HG02623 (cell line): ENCODE measurements at regions not wholly inside any gene's neighbourhood (a gene's known extent, or its start where the extent isn't known, plus 50 kb on each side); places are given as distances from the start of the nearest gene placed in this dataset.

Experiments used
- ATAC-seq: cut with Tn5 transposase; IDR thresholded peaks from one replicate; pipeline ENCODE4 v1.9.1; 2021; ENCODE audit warnings: moderate library complexity; ENCODE audit not compliant: unreplicated experiment

DNA sequence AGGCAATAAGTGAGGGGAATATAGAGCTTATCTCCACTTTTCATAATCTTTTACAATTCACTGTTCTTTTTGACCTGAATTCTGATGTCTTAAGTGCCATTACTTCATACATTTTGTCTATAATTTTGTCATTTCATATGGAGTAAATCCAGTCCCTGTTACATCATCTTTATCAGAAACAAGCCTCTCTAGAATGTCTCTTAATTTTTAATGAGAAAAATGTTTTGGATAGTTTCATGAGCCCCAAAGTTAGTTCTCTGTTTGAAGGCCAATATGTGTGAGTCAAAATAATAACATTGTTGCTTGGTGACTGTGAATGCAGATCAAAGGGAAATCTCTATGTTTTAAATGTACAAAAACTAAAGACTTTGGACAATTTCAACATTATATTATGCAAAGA, 329.6 kb upstream of the ARRDC3 start:
- no peak for ATAC-seq

DNA sequence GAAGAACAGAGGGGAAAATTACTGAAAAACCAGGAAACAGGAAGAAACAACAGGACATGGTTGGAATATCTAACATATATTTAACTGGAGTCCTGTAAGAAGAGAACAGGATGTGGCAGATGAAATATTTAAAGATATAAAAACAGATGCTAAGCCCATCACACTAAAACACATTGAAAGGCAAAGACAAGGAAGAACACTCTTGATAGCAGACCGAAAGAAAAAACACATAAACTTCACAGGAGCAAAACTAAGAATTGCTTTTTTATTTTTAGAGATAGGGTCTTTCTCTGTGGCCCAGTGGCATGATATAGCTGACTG, 324.4 kb upstream of the ARRDC3 start:
- no peak for ATAC-seq

DNA sequence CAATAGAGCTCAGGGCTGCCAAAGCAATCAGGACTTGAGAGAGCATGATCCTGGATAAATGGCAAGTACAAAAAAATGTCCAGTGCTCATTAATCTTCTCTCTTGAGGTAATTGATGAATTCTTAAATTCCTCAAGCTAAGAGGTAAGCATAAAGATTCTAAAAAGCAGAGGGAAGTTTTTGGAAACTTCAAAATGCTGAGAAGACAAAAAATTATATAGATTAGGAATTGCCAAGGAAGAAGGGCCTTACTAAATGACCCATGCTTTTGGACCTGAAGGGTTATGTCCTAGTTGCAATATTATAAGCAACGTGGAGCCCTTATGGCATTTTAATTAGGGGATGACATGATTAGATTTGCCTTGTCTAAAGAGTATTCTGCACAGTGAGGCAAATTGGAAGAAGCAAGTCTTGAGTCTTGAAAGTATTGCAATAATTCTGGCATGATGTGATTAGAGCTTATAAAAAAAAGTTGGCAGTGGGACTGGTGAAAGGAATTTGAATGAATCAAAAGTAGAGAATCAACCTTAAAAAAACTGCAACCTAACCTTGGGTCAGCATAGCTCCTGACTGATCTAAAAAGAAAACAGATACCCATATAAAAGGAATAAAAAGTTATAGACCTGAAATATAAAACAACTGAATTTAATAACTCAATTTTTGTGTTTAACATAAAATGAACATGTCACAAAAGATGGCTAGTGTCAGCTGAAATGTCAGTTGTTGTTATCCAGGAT, 323.8 kb upstream of the ARRDC3 start:
- ATAC-seq: no peak

DNA sequence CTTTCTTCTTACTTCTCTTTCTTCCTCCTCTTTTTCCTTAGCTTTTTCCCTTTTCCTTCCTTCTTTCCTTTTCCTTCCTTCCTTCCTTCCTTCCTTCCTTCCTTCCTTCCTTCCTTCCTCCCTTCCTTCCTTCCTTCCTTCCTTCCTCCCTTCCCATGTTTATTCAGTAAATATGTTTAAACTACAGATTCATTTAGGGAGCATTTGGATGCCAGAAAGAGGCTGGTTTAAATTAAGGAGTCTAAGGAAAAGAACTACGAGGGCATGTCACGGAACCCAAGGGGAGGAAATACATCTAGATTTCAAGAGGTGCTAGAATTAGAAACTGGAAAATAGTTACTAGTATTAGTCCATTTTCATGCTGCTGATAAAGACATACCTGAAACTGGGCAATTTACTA, 320.0 kb upstream of the ARRDC3 start:
- ATAC-seq: no peak

DNA sequence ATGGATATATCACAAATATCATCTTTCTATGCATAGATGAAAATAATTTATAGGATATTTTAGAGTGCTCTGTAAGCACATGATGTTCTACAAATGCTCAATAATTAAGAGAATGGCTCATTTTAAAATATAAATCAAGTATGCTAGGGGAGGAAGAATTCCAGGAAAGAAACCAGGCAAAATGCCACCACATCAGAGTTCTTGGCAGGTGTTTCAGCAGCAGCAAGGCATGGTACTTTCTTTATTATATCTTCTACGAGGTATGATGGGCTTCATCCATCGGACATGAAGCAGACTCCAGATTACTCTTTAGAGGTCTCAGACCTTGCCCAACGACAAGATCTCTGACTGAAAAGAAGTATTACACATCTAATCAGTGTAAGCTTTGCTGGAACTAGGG, 316.3 kb upstream of the ARRDC3 start:
- no peak for ATAC-seq

DNA sequence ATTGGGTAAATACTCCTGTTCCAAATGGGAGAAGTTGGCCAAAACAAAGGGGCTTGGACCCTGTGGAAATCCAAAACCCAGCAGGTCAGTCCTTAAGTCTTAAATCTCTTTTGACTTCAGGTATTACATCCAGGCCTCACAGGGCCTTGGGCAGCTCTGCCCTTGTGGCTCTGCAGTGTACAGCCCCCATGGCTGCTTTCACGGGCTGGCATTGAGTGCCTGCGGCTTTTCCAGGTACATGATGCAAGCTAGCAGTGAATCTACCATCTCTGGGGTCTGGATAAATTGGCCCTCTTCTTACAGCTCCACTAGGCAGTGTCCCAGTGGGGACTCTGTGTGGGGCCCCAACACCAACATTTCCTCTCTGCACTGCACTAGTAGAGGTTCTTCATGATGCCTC, 308.5 kb upstream of the ARRDC3 start:
- ATAC-seq: no peak

DNA sequence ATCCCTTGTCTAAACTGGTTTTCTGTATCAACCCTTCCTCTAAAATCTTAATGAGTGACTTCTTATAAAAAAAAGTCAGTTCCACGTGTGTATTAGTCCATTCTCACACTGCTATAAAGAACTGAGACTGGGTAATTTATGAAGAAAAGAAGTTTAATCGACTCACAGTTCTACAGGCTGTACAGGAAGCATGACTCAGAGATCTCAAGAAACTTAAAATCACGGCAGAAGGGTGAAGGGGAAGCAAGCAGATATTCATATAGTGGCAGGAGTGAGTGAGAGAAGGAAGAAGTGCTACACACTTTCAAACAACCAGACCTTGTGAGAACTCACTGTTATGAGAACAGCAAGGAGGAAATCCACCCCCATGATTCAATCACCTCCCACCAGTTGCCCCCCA, 307.8 kb upstream of the ARRDC3 start:
- ATAC-seq: no peak

DNA sequence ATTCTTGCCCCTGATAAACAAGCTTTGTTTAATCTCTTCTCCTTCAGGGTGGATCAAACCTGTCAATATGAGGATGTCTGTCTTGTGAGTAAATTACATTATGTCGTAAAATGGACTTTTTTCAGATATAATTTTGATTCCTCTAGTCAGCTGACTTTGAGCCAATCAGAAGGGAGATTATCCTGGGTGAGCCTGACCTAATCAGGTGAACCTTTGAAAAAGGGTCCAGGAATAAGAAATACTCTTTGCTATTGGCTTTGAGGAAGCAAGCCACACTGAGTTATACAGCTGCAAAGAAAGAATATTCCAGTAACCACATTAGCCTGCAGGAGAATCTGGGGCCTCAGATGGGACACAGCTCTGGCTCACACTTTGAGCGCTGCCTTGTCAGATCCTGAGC, 304.3 kb upstream of the ARRDC3 start:
- ATAC-seq: no peak

DNA sequence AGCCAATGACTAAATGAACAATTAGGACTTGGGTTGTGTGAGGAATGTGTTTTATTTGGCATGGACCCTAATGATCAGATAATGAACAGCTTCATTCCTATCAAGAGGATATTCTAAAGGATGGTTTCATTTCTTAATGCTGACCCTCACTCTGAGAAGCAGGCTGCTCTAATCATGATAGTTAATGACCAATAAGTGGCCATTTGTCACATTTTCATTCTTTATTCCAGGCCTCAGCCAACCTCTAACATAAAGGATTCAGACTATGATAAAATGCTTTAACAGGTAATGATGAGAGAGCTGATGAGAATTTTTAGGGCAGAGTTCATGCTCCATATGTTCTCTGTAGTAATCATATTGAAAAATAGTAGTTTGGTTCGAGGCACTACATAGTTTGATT, 301.5 kb upstream of the ARRDC3 start:
- no peak for ATAC-seq

DNA sequence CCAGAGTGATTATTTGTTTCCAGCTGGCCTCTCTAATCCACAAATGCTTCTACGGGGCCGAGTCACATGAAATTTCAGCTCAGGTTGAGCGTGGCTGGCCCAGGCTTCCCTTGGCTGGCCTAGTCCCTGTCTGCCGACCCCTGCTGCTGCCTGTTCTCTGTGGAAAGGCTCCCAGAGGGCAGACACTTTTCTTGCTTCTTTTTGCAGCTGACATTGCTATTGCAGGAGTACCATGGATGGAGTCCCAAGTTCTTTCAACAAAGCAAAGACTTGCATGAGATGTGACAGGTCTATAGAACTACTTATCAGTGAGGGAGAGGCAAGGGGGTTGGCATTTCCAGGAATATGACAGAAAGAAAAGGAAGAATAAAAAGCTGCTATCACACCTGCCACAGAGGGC, 287.4 kb upstream of the ARRDC3 start:
- no peak for ATAC-seq

DNA sequence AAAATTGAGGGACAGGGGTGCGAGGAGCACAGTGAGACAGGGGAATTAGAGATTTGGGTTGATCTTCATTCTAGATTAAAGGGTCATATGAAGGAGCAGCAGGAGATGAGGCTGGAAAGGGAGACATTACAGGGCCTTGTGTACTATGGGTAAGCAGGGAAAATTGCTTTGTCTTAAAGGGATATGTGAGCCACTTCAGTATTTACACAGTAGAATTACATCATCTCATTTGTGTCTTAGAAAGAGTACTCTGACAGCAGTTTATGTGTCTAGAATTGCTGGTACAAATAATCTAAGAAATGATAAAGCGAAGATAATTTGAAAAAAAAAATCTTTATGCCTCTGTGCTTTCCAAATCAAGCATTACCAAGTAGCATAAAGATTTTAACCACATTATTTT, 287.0 kb upstream of the ARRDC3 start:
- no peak for ATAC-seq

DNA sequence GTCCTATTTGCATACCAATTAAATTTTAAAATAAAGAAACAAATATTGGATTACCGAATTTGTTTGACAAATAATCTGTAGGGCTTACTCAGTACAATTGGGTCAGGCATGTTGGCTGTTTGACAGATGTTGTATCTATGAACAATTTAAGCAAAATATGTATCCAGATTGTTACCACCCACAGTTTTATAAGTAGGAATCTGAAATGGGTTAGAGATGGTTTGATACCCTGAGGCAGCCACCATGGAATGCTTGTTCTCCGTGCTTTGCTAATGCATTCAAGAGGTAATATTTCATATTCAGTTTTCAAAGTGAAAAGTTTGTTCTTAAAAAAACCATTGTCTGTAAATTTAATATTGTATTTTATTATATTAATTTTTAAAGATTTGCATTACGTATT, 285.1 kb upstream of the ARRDC3 start:
- no peak for ATAC-seq

DNA sequence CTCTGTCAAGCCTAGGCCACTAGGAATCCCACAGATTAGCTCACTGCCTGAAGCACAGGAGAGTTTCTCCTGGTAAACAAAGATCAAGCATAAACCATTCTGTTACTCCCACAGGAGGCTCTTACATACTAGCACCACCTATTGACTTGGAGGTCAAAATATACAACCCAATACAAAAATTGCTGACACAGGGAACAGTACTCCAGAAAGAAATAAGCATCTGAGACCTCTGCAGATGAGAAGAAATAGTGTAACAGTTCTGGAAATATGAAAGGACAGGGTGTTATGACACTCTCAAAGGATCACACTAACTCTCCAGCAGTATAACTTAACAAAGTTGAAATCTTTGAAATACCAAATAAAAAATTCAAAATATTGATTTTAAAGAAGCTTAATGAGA, 269.6 kb upstream of the ARRDC3 start:
- ATAC-seq: no peak

DNA sequence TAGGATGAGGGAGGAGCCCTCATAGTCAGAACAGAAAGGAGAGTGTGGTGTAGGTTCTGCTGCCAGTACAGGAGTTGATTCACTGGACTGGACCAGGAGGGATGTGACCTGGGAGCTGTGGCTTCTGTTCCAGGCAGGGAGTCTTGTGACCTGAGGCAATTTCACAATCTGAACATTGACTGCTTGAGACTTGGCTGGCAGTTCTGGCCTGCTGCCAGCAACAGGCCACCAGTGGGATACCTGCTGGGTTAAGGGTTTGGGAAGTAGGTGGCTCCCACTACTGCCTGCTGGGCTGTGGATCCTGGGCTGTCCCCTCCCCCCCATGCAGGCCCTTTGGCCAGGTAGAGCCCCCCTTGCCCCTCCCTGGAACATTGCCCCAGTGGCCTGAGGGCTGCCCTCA, 268.6 kb upstream of the ARRDC3 start:
- no peak for ATAC-seq

DNA sequence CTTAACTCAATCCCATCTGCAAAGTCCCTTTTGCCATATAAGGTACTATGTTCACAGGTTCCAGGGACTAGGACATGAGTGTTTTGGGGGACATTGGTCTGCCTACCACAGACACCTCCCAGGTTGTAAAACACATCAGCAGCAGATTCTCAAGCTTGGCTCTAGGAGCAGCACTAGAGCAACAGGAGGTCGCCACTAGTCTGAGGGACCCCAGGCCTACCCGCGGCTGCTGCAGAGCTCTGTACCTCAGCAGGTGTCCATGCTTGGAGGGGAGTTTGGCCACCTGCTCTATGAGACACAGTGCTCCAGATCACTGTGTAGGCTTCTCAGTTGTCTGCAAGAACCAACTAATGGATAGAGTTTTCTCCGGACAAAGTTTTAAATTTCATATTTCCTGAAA, 262.2 kb upstream of the ARRDC3 start:
- ATAC-seq: no peak

DNA sequence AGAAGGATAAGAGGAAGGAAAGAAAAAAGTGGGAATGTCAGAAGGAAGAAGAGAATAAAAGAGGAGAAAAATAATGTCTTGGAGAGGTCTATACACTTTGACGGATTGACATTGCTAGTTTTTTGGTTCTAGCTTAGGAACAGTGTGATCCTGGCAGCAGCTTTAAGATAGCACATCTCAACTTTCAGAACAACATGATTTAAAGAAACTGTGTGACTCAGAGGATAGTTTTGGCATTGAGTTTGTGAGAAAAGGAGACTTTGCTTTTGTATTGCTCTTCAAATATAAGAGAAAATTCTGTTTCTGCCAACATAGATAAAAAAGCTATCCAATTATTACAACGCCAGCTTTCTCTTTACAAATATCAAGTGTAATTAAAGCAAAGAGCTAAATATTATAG, 260.7 kb upstream of the ARRDC3 start:
- ATAC-seq: no peak

DNA sequence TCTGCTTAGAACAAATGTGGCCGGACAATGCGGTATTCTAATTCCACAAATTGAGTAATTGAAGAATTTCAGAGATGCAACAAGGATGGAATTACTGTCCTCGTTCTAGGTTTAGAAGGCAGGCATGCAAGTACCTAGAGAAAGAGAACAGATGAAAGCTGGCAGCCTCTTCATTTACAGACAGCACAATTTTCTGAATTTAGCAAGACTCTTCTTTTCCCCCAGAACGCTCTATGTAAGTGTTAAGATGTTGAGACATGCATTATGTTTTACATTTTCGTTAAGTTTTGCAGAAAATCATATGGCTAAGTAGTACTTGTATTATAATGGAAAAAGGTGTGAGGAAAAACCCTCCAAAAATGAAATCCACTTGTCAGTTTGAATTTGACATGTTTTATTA, 259.5 kb upstream of the ARRDC3 start:
- ATAC-seq: no peak

DNA sequence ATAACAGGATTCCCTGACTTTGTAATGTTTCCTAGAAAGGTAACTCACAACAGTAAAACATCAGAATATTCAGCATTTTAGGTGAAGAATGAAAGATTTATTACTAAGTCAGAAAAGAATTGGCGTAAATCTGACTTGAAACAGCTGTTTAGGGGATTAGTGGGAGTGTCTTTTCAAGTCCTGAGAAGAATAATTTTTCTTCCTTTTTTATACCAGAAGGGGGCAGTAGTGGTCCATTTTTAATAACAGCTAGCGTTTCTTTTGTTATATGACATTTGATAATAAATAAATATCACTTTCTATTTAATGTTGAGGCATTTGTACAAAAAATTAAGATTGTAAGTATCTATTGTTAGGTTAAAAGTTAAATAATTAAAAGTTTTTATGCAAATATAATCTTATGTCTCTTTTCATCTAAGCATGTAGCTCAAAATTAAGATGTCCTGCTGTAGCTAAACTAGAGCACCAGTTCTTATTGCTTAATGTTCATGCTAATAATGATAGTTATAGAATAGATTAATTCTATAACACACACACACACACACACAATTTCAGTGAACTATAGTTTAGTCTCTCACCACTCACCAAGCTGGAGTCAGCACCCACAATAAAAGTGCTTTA, 258.7 kb upstream of the ARRDC3 start:
- no peak for ATAC-seq

DNA sequence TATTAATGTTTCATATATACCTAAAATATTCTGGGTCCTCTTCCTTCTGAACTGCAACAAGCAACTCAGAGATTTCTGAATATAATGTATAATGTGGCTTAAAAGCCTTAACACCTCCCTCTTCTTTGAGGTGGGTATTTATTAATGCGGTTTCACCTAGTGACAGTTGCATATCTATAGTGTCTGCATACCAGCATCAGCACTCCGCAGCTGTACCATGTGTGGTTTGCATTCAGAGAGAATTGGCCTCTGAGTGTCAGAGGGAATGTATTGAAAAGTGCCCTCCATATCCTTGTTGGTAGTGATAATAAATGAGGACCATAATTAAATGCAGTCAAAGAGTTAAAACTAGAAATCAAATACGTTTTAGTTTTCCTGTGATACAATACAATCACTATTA, 256.6 kb upstream of the ARRDC3 start:
- no peak for ATAC-seq

DNA sequence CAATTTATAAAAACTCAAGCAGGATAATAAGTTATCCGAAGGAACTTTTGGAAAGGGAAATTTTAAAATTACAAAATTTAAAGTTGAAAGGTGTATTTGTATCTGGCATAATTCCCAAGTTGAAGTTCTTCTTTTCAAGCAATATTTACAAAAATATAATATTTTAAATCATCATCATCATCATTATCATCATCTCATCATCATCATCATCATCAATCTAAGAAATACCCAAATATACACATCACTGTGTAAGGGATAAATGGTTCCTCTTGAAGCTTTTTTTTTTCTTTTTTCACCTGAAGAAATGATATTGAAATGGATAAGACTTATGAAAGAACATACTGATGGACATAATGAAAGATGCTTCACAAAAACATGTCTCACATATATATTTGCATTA, 254.9 kb upstream of the ARRDC3 start:
- no peak for ATAC-seq

DNA sequence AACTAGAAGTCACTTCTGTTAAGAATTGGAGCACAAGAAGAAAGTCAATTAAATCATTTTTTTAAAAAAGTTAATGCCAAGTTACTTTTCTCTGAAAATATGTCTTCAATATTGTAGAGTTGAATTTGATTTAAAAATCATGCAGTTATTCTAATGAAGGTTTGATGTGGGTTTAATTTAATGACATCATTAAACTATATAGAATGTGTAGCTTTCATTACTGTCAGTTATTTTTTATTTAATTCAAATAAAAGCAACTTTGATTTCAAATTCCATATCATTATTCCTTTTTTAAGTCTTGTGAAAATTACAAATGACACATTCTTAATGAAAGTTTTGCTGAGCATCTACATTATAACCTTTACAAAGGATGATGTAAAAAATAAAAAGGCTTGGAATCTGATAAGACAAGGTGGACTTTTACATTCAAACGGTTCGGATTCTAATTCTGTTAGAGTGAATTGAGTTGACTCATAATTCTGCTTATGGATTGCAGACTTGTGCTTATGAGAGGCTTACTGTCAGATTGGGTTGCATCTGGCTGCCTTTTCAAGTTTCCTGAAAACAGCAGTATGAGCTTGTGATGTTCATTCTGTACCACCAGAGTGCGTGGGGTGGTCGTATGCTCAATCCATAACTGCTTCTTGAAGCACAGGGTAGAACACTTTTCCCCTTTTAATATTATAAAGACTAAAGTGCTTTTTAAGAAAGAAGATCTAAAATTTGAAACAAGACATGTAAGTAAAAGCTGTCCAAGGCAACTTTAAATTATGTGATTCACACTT, 253.0 kb upstream of the ARRDC3 start:
- no peak for ATAC-seq

DNA sequence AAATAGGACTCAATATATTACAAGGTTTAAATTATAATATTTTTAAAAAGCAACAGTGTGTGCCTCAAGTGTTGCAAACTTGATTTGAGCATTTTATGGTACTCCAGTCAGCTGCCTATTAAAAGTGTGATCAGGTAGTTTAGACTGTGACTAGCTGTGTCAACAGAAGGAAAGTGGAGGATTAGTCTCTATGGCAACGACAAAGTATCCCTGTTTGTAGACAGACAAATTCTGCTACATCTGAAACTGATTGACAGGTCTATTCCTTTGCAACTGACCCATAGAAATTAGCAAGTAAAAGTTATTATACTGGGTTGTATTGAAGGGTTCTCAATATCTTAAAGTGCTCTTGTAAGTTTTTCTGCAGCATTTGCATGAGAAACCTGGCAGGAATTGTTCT, 249.8 kb upstream of the ARRDC3 start:
- ATAC-seq: no peak
